A673 (cell line): ENCODE measurements at regions not wholly inside any gene's neighbourhood (a gene's known extent, or its start where the extent isn't known, plus 50 kb on each side); places are given as distances from the start of the nearest gene placed in this dataset.

ENCODE experiments used
- BruUV-seq: library from RNA; stranded (reverse); fragments of 400-500 nt; replicated peaks from 2 replicates; lab custom pipeline; 2021; lab: Mats Ljungman, UMichigan
- CTCF ChIA-PET: fragments of 300-600 bp; sonication (Branson Sonifier 250); formaldehyde crosslinking; loops from one replicate; lab custom pipeline; 2022; ENCODE audit warnings: antibody characterized with exemption; lab: Charles Lee
- POLR2A ChIA-PET: fragments of 300-600 bp; sonication (Branson Sonifier 250); formaldehyde crosslinking; loops from one replicate; lab custom pipeline; 2022; ENCODE audit warnings: antibody characterized with exemption; ENCODE audit not compliant: low non-redundant PET; lab: Charles Lee
- DNase-seq: peaks from one replicate; pipeline ENCODE4 v3.0.0-alpha.2; 2015; ENCODE audit warnings: low spot score
- H3K27ac ChIP-seq: fragments of 200-600 bp; sonication (generic); 2 replicates; pipeline ENCODE4 v1.5.1; 2016; ENCODE audit warnings: mixed run types, low read depth, mild to moderate bottlenecking, mixed read lengths, antibody characterized with exemption, low read length; ENCODE audit not compliant: poor library complexity, severe bottlenecking
- H3K27me3 ChIP-seq: fragments of 200-600 bp; sonication (generic); replicated peaks from 2 replicates; pipeline ENCODE4 v1.6.1; 2017; ENCODE audit warnings: mixed run types, low read depth, mild to moderate bottlenecking, mixed read lengths, antibody characterized with exemption, low read length; ENCODE audit not compliant: insufficient read depth, poor library complexity
- H3K36me3 ChIP-seq: fragments of 200-600 bp; sonication (generic); 2 replicates; pipeline ENCODE4 v1.6.1; 2016; ENCODE audit warnings: mixed run types, mild to moderate bottlenecking, mixed read lengths, antibody characterized with exemption, low read length; ENCODE audit not compliant: insufficient read depth, poor library complexity, severe bottlenecking
- H3K4me1 ChIP-seq: fragments of 200-600 bp; sonication (generic); 2 replicates; pipeline ENCODE4 v1.6.1; 2017; ENCODE audit warnings: mixed run types, mild to moderate bottlenecking, mixed read lengths, antibody characterized with exemption, low read length; ENCODE audit not compliant: insufficient read depth, poor library complexity, severe bottlenecking
- H3K4me3 ChIP-seq: fragments of 200-600 bp; sonication (generic); 2 replicates; pipeline ENCODE4 v1.5.1; 2016; ENCODE audit warnings: low read depth, mixed run types, mild to moderate bottlenecking, mixed read lengths, low read length; ENCODE audit not compliant: poor library complexity, severe bottlenecking
- H3K9me3 ChIP-seq: fragments of 200-600 bp; sonication (generic); 2 replicates; pipeline ENCODE4 v1.6.1; 2016; ENCODE audit warnings: mixed run types, low read depth, mild to moderate bottlenecking, mixed read lengths, antibody characterized with exemption, low read length; ENCODE audit not compliant: poor library complexity, severe bottlenecking
- CTCF ChIP-seq: fragments of 300-800, 200-600 bp; sonication (generic); conservative IDR thresholded peaks from 2 replicates; pipeline ENCODE4 v1.5.1; 2017; ENCODE audit warnings: low read depth, mild to moderate bottlenecking, antibody characterized with exemption, low read length, moderate library complexity, mixed read lengths
- EZH2 ChIP-seq: fragments of 200-600 bp; sonication (generic); IDR thresholded peaks from 2 replicates; pipeline ENCODE4 v1.6.1; 2017; ENCODE audit warnings: borderline replicate concordance, low read depth, mild to moderate bottlenecking, mixed read lengths, antibody characterized with exemption, low read length; ENCODE audit not compliant: poor library complexity, severe bottlenecking
- intact Hi-C: fragments of 100-400 bp; cut with micrococcal nuclease; formaldehyde crosslinking; loops from one replicate; pipeline ENCODE4 v1.10.0; 2022; ENCODE audit not compliant: unreplicated experiment

GRCh38 chr4:128716338-128716737, 93.2 kb upstream of the JADE1 start:
- Histone ChIP-seq H3K27ac (no peak overlapping the region), H3K4me1 (peaks cover 5% of the 10 kb centered on the region), H3K9me3 (no peaks in the 10 kb centered on the region), H3K36me3 (no peaks in the 10 kb centered on the region), H3K27me3 (no peaks in the 10 kb centered on the region), H3K4me3 (no peak overlapping the region)
- intact Hi-C loops: no loop called here
- POLR2A ChIA-PET: no interaction called here
- BruUV-seq: no TSS peak
- no peak for DNase-seq
- CTCF ChIA-PET: no interaction called here
- no peak for TF ChIP-seq CTCF
- no peak for TF ChIP-seq EZH2

- Histone ChIP-seq H3K4me1 (peaks cover 12% of the 10 kb centered on the region), H3K27ac (no peak overlapping the region), H3K27me3 (no peaks in the 10 kb centered on the region), H3K36me3 (no peaks in the 10 kb centered on the region), H3K4me3 (no peak overlapping the region), H3K9me3 (no peaks in the 10 kb centered on the region)
- ChIA-PET POLR2A (no interaction called here), CTCF (no interaction called here)
- no peak for DNase-seq
- TF ChIP-seq EZH2 (no peak), CTCF (no peak)
- no TSS peak for BruUV-seq
- intact Hi-C loops: no loop called here
Observed at GRCh38 chr4:128715616-128716015, 93.9 kb upstream of the JADE1 start.

- peaks cover 12% of the 10 kb centered on the region for H3K4me1 ChIP-seq
- H3K27ac ChIP-seq: no peak overlapping the region
- ChIA-PET CTCF (no interaction called here), POLR2A (no interaction called here)
- no peaks in the 10 kb centered on the region for H3K27me3 ChIP-seq
- H3K9me3 ChIP-seq: no peaks in the 10 kb centered on the region
- intact Hi-C loops: no loop called here
- no TSS peak for BruUV-seq
- H3K4me3 ChIP-seq: no peak overlapping the region
- TF ChIP-seq CTCF: no peak
- no peak for TF ChIP-seq EZH2
- DNase-seq: peak; percentile 58
- no peaks in the 10 kb centered on the region for H3K36me3 ChIP-seq
Observed at GRCh38 chr4:128711361-128711760, 98.1 kb upstream of the JADE1 start.
